Suprapubic skin (tissue), 4 donors: ENCODE measurements at regions not wholly inside any gene's neighbourhood (a gene's known extent, or its start where the extent isn't known, plus 50 kb on each side); places are given as distances from the start of the nearest gene placed in this dataset.

Experiments
- DNase-seq, 2 donors: peaks; one replicate each; pipeline ENCODE4 v3.0.0-alpha.2; 2019; ENCODE audit warnings: low spot score in 2 of 2
- H3K27ac ChIP-seq: fragments of 200-600 bp; sonication (generic); one replicate; pipeline ENCODE4 v1.5.1; 2019
- H3K27me3 ChIP-seq: fragments of 200-600 bp; sonication (generic); one replicate; pipeline ENCODE4 v1.5.1; 2019
- H3K36me3 ChIP-seq: fragments of 200-600 bp; sonication (generic); one replicate; pipeline ENCODE4 v1.5.1; 2019
- H3K4me1 ChIP-seq: fragments of 200-600 bp; sonication (generic); one replicate; pipeline ENCODE4 v1.5.1; 2019
- H3K4me3 ChIP-seq: fragments of 200-600 bp; sonication (generic); one replicate; pipeline ENCODE4 v1.5.1; 2019; ENCODE audit warnings: mild to moderate bottlenecking
- H3K9me3 ChIP-seq: fragments of 200-600 bp; sonication (generic); one replicate; pipeline ENCODE4 v1.5.1; 2019
- EP300 ChIP-seq: sonication (generic); formaldehyde crosslinking; IDR thresholded peaks from one replicate; pipeline ENCODE4 v1.6.1; 2017; ENCODE audit warnings: antibody characterized with exemption
- POLR2A ChIP-seq, 2 donors: fragments of 450-650 bp; IDR thresholded peaks; one replicate each; pipeline ENCODE4 v1.6.1; 2017; ENCODE audit warnings: antibody characterized with exemption in 2 of 2, mild to moderate bottlenecking in 2 of 2, moderate library complexity in 2 of 2
- POLR2AphosphoS5 ChIP-seq, 3 donors: sonication (generic); formaldehyde crosslinking; IDR thresholded peaks; one replicate each; pipeline ENCODE4 v1.6.1; 2017; ENCODE audit warnings: antibody characterized with exemption in 3 of 3
- WGBS: methylation state at CpG from one replicate; pipeline ENCODE4 v1.1.5; 2018; 5-methylcytosine and 5-hydroxymethylcytosine counted together
- TF ChIP-seq, protein P1 (sequence below), 2 donors: fragments of 200-600 bp in 1 of 2; fragments of 450-650 bp in 1 of 2; sonication (generic) in 1 of 2; IDR thresholded peaks; one replicate each; pipeline ENCODE4 v1.5.1; 2016 to 2019; ENCODE audit warnings: antibody characterized with exemption in 2 of 2, mild to moderate bottlenecking in 1 of 2, moderate library complexity in 1 of 2

DNA sequence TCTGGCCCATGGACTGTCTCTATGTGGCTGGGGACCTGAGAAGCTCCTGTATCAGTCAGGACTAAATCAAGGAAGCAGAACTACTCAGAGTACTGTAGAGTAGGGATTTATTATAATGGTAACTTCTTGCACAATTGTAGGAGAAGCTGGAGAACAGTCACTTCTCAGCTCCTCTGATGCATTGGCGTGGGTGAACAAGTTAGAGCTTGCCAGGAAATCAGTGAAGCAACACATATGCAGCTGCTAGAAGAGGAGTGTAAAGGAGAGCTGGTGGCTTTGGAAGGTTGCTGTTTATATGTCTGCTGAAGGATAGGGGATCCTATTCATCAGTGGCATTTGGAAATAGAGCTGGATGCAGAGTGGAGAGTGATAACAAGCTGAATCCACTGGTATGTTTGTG, 215.5 kb upstream of the CWC22 start:
- Histone ChIP-seq H3K9me3 (peaks cover 4% of the 10 kb centered on the region), H3K27ac (no peak overlapping the region), H3K36me3 (no peaks in the 10 kb centered on the region), H3K4me3 (no peak overlapping the region), H3K27me3 (no peaks in the 10 kb centered on the region), H3K4me1 (no peaks in the 10 kb centered on the region)
- WGBS = 19% methylated on average over 1 of the region's 1 CpG
- peak in 1 of 2 donors; percentile 62 for DNase-seq
- no peak for TF ChIP-seq POLR2A (IDR thresholded peaks at IDR 0.05)
- peak in 1 of 3 donors; percentile 26 for TF ChIP-seq POLR2AphosphoS5 (IDR thresholded peaks at IDR 0.05)

DNA sequence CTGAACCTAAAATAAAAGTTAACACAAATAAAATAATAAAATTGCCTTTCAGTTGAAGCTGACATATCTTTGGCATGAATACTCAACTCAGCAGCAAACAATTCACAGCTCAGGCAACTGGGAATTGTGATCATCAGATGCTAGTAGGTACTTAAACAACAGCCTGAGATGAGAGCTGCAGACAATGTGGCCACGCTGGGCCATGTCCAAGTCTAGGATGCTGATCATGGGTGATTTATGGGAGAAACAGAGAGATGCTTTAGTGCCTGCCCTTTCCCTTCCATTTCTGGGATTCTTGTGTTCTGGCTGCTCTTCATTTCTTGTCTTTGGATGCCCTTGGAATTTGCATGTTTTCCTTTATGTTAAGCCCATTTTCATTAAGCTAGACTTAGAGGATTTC, 212.4 kb upstream of the CWC22 start:
- no peak for TF ChIP-seq POLR2AphosphoS5 (IDR thresholded peaks at IDR 0.05)
- TF ChIP-seq POLR2A (IDR thresholded peaks at IDR 0.05) = no peak
- TF ChIP-seq, protein P1, sequence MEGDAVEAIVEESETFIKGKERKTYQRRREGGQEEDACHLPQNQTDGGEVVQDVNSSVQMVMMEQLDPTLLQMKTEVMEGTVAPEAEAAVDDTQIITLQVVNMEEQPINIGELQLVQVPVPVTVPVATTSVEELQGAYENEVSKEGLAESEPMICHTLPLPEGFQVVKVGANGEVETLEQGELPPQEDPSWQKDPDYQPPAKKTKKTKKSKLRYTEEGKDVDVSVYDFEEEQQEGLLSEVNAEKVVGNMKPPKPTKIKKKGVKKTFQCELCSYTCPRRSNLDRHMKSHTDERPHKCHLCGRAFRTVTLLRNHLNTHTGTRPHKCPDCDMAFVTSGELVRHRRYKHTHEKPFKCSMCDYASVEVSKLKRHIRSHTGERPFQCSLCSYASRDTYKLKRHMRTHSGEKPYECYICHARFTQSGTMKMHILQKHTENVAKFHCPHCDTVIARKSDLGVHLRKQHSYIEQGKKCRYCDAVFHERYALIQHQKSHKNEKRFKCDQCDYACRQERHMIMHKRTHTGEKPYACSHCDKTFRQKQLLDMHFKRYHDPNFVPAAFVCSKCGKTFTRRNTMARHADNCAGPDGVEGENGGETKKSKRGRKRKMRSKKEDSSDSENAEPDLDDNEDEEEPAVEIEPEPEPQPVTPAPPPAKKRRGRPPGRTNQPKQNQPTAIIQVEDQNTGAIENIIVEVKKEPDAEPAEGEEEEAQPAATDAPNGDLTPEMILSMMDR (IDR thresholded peaks at IDR 0.05) = no peak
- no peak for TF ChIP-seq EP300
- 67% methylated on average over 1 of the region's 1 CpG for WGBS
- Histone ChIP-seq H3K27me3 (no peaks in the 10 kb centered on the region), H3K27ac (no peak overlapping the region), H3K9me3 (no peaks in the 10 kb centered on the region), H3K4me1 (no peaks in the 10 kb centered on the region), H3K4me3 (no peak overlapping the region), H3K36me3 (no peaks in the 10 kb centered on the region)
- DNase-seq = no peak

DNA sequence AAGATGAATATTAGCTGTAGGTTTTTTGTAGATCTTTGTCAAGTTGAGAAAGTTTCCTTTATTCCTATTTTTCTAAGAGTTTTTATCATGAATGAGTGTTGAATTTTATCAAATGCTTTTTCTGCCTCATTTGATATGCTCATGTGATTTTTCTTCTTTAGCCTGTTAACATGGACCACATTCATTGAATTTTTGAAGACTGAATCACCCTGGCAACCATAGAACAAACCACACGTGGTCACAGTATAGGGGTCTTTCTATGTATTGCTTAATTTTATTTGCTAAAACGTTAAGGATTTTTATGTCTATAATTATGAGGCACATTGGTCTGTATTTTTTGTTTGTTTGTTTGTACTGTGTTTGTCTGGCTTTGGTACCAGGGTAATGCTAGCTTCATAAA, 201.7 kb upstream of the CWC22 start:
- 35% methylated on average over 2 of the region's 2 CpGs for WGBS
- no peak for DNase-seq
- H3K27ac ChIP-seq = no peak overlapping the region
- H3K27me3 ChIP-seq = no peaks in the 10 kb centered on the region
- no peaks in the 10 kb centered on the region for H3K9me3 ChIP-seq
- no peaks in the 10 kb centered on the region for H3K4me1 ChIP-seq
- H3K36me3 ChIP-seq = no peaks in the 10 kb centered on the region
- TF ChIP-seq EP300 = no peak
- no peak for TF ChIP-seq POLR2A (IDR thresholded peaks at IDR 0.05)
- TF ChIP-seq, protein P1 (IDR thresholded peaks at IDR 0.05) = no peak
- no peak for TF ChIP-seq POLR2AphosphoS5 (IDR thresholded peaks at IDR 0.05)
- H3K4me3 ChIP-seq = no peak overlapping the region

DNA sequence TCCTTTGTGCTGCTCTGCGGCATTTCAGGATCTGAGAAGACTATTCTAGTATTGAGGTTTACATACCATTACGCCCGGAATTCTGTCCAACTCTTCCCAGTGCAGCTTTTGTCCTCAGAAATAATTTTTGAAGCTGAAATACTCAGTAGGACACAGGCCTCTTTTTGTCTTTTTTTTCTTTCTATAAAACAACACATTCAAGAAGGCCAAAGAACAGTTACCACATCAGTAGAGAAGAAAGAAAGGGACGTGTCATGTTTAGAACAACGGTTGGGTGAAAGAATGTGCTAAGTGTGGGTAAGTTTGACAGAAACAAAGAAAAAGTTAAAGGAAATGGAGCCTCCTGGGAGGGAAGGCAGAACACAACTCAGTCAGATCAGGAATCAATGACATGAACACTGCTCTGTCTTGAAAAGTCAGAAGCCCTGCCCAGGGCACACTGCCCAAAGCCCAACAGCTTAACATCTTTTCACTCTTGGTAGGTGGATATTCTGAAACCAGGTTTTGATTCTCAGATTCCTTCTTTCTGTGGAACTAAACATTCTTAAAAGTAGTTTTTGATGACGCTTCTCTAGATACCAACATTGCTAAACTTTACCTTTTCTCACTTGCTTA, 198.6 kb upstream of the CWC22 start:
- no peak for DNase-seq
- no peak for TF ChIP-seq POLR2AphosphoS5 (IDR thresholded peaks at IDR 0.05)
- TF ChIP-seq, protein P1 (IDR thresholded peaks at IDR 0.05) = no peak
- 71% methylated on average over 6 of the region's 6 CpGs for WGBS
- no peaks in the 10 kb centered on the region for H3K36me3 ChIP-seq
- H3K4me3 ChIP-seq = no peak overlapping the region
- no peaks in the 10 kb centered on the region for H3K9me3 ChIP-seq
- peaks cover 6% of the 10 kb centered on the region for H3K4me1 ChIP-seq
- H3K27ac ChIP-seq = no peak overlapping the region
- no peaks in the 10 kb centered on the region for H3K27me3 ChIP-seq

DNA sequence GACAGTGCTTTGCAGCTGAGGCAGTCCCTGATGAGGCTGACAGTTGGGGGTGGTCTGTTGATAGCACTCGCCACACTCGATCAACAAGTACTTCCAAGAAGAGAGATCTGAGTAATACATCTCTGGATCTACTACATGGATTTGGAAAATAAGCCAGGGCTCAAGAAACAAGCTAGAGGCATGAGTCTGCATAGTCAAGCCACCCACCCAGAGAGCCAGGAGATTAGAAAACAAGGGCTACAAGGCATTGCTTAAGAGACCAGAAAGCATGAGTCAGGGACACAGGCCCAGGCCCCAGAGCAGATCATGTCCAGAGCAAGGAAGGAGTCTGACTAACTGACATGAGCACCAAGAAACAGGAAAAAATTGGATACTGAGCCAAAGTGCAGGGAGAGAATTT, 196.9 kb upstream of the CWC22 start:
- 95% methylated on average over 2 of the region's 2 CpGs for WGBS
- no peaks in the 10 kb centered on the region for H3K9me3 ChIP-seq

More for the DNA sequence above, 196.9 kb upstream of the CWC22 start:
- no peaks in the 10 kb centered on the region for H3K36me3 ChIP-seq
- H3K4me3 ChIP-seq = no peak overlapping the region
- peaks cover 6% of the 10 kb centered on the region for H3K4me1 ChIP-seq
- H3K27ac ChIP-seq = no peak overlapping the region
- no peak for TF ChIP-seq EP300
- TF ChIP-seq, protein P1 (IDR thresholded peaks at IDR 0.05) = no peak
- no peak for TF ChIP-seq POLR2AphosphoS5 (IDR thresholded peaks at IDR 0.05)
- no peak for TF ChIP-seq POLR2A (IDR thresholded peaks at IDR 0.05)
- peak in 1 of 2 donors; percentile 49 for DNase-seq
- H3K27me3 ChIP-seq = no peaks in the 10 kb centered on the region
